ENCODE measurements at regions not wholly inside any gene's neighbourhood (a gene's known extent, or its start where the extent isn't known, plus 50 kb on each side); places are given as distances from the start of the nearest gene placed in this dataset.

DNA sequence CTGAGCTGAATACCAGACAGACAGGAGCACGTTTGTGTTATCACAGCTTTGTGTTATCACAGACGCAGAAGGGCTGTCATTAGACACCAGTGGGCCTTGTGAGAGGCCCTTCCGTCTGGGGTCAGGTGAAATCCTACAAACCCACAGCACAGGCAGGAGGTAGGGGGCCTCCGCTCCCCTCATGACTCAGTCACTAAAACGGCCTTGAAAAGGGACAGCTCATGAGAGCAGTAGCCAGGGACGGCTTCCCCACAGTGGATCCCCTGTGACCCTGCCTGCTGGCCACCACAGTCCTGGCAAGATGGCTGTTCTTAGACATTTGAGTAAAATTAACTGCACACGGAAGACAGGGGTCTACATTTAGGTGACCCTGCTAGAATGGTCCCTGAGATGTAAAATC is 215.8 kb upstream of the PPP2R2D start:
- Histone ChIP-seq H3K27me3 (ENCODE audit: control insufficient read depth, insufficient read depth, low read length) (no peaks in the 10 kb centered on the region), H3K9me3 (ENCODE audit: control insufficient read depth, insufficient read depth, low read length) (peaks cover 91% of the 10 kb centered on the region), H3K27ac (ENCODE audit: low read depth, low read length) (no peak overlapping the region), H3K4me3 (ENCODE audit: low read depth, low read length) (no peak overlapping the region)
- TF ChIP-seq CTCF (IDR thresholded peaks at IDR 0.05; ENCODE audit: low read depth, low read length), result no peak
- no peak for DNase-seq (ENCODE audit: low read depth, low spot score)
- ChIA-PET POLR2A (no interaction called here), CTCF (no interaction called here)

GRCh38 chr10:131685576-131685975 is 215.2 kb upstream of the PPP2R2D start:
- ChIA-PET POLR2A (no interaction called here), CTCF (no interaction called here)
- Histone ChIP-seq H3K9me3 (ENCODE audit: control insufficient read depth, insufficient read depth, low read length) (peaks cover 92% of the 10 kb centered on the region), H3K27me3 (ENCODE audit: control insufficient read depth, insufficient read depth, low read length) (no peaks in the 10 kb centered on the region), H3K27ac (ENCODE audit: low read depth, low read length) (no peak overlapping the region), H3K4me3 (ENCODE audit: low read depth, low read length) (no peak overlapping the region)
- DNase-seq (ENCODE audit: low read depth, low spot score), result no peak
- no peak for TF ChIP-seq CTCF (IDR thresholded peaks at IDR 0.05; ENCODE audit: low read depth, low read length)

DNA sequence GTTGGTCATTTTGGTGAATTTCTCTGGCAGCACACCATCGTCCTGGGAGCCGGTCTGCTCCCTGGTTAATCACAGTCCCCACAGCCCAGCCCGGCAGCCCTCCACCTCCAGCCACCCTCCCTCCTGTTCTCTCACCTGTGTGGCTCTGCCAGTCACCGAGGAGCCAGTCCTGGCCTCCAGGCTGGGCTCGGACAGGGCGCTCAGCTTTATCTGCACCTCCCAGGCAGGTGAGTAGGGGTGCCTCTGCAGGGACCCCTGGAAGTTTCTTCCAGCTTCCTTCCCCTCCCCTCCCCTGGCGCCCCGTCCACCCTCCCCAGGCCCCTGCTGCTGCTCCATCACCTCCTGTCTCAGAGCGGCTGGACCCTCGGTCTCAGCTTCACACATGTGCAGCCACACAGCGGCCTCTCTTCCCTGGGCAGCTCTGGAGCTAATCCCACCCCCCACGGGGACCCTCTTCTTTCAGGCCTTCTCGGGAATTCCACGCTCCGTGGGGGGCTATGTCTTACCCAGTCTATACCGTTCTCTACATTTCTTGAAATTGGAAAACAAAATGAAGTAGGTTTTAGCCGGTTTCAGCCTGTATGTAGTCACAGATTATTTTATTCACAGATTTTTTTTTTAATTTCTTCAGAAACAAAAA is 213.9 kb upstream of the PPP2R2D start:
- Histone ChIP-seq H3K27me3 (ENCODE audit: control insufficient read depth, insufficient read depth, low read length) (no peaks in the 10 kb centered on the region), H3K4me3 (ENCODE audit: low read depth, low read length) (no peak overlapping the region), H3K9me3 (ENCODE audit: control insufficient read depth, insufficient read depth, low read length) (peaks cover 92% of the 10 kb centered on the region), H3K27ac (ENCODE audit: low read depth, low read length) (no peak overlapping the region)
- POLR2A ChIA-PET, result no interaction called here
- DNase-seq (ENCODE audit: low read depth, low spot score), result no peak
- TF ChIP-seq CTCF (IDR thresholded peaks at IDR 0.05; ENCODE audit: low read depth, low read length), result no peak
- CTCF ChIA-PET, result no interaction called here

DNA sequence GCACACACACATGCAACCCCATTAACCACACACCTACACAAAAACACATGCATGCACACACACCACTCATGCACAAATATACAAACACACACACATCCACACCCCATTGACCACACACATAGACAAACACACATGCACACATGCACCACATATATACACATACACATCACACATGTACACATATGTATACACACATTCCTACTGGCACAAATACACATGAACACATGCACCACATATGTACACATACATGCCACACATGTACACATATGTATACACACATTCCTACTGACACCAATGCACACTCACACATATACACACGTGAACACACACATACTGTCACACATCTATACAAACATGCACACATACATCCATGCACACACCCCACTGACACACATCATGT is 212.5 kb upstream of the PPP2R2D start:
- DNase-seq (ENCODE audit: low read depth, low spot score), result no peak
- Histone ChIP-seq H3K9me3 (ENCODE audit: control insufficient read depth, insufficient read depth, low read length) (peaks cover 91% of the 10 kb centered on the region), H3K4me3 (ENCODE audit: low read depth, low read length) (no peak overlapping the region), H3K27ac (ENCODE audit: low read depth, low read length) (no peak overlapping the region), H3K27me3 (ENCODE audit: control insufficient read depth, insufficient read depth, low read length) (no peaks in the 10 kb centered on the region)
- POLR2A ChIA-PET, result no interaction called here
- CTCF ChIA-PET, result no interaction called here
- no peak for TF ChIP-seq CTCF (IDR thresholded peaks at IDR 0.05; ENCODE audit: low read depth, low read length)

- no peak overlapping the region for H3K27ac ChIP-seq (ENCODE audit: low read depth, low read length)
- peaks cover 91% of the 10 kb centered on the region for H3K9me3 ChIP-seq (ENCODE audit: control insufficient read depth, insufficient read depth, low read length)
- CTCF ChIA-PET, result no interaction called here
- no peak for DNase-seq (ENCODE audit: low read depth, low spot score)
- POLR2A ChIA-PET, result no interaction called here
- no peak overlapping the region for H3K4me3 ChIP-seq (ENCODE audit: low read depth, low read length)
- TF ChIP-seq CTCF (IDR thresholded peaks at IDR 0.05; ENCODE audit: low read depth, low read length), result no peak
- H3K27me3 ChIP-seq (ENCODE audit: control insufficient read depth, insufficient read depth, low read length), result no peaks in the 10 kb centered on the region
Observed at GRCh38 chr10:131689016-131689415, 211.8 kb upstream of the PPP2R2D start.
